HepG2 (cell line): ENCODE measurements at regions not wholly inside any gene's neighbourhood (a gene's known extent, or its start where the extent isn't known, plus 50 kb on each side); places are given as distances from the start of the nearest gene placed in this dataset.

ENCODE experiments used
- ATAC-seq: fragments of 200-7000 bp; cut with Tn5 transposase; 3 replicates; pipeline ENCODE4 v1.9.1; 2020; ENCODE audit warnings: mild to moderate bottlenecking, moderate library complexity
- BruUV-seq: library from RNA; stranded (reverse); fragments of 400-500 nt; replicated peaks from 2 replicates; lab custom pipeline; 2021; lab: Mats Ljungman, UMichigan
- CTCF ChIA-PET: fragments of 300-600 bp; formaldehyde crosslinking; extraction: SDS; loops from one replicate; lab custom pipeline; 2021; ENCODE audit warnings: low total read pairs, inconsistent platforms, low intra/inter-chr PET ratio; lab: Yijun Ruan, JAX
- POLR2A ChIA-PET: fragments of 350-600 bp; sonication (Branson Sonifier 250); formaldehyde crosslinking; loops from one replicate; lab custom pipeline; 2020; ENCODE audit warnings: antibody characterized with exemption, inconsistent platforms; lab: Yijun Ruan, JAX
- DNase-seq: peaks from one replicate; pipeline ENCODE4 v3.0.0-alpha.2; 2015; ENCODE audit warnings: low spot score
- FAIRE-seq: peaks from 3 replicates; lab custom pipeline; 2011; peaks lifted over from hg19 to GRCh38; lab: Jason Lieb, UNC
- H2AFZ ChIP-seq: one replicate; pipeline ENCODE4 v1.6.1; 2011; ENCODE audit warnings: low read length, inconsistent platforms
- H3K27ac ChIP-seq: fragments of 300-600 bp; 3 replicates; pipeline ENCODE4 v1.8.0; 2011; ENCODE audit warnings: mixed run types, mild to moderate bottlenecking, mixed read lengths, low read length, inconsistent platforms; ENCODE audit not compliant: insufficient read depth; ENCODE audit errors: extremely low read length
- H3K27me3 ChIP-seq, 2 experiments: fragments of 200-600 bp in 1 of 2; 2 replicates in 1 of 2; 3 replicates in 1 of 2; pipeline versions ENCODE4 v1.6.0 to v1.8.0; 2011; ENCODE audit warnings: low read length in 2 of 2, mild to moderate bottlenecking in 2 of 2, moderate library complexity in 2 of 2, inconsistent platforms in 1 of 2; ENCODE audit not compliant: insufficient read depth in 2 of 2, control insufficient read depth in 1 of 2
- H3K36me3 ChIP-seq, 2 experiments: fragments of 200-600 bp in 1 of 2; replicated peaks in 1 of 2; 2 replicates in 1 of 2; 3 replicates in 1 of 2; pipeline versions ENCODE4 v1.5.1 to v1.8.0; 2011; ENCODE audit warnings: low read length in 2 of 2, inconsistent platforms in 1 of 2; ENCODE audit not compliant: insufficient read depth in 2 of 2, control insufficient read depth in 1 of 2
- H3K4me1 ChIP-seq: 2 replicates; pipeline ENCODE4 v1.5.1; 2012; ENCODE audit warnings: low read length, inconsistent platforms; ENCODE audit not compliant: insufficient read depth
- H3K4me2 ChIP-seq: 2 replicates; pipeline ENCODE4 v1.6.0; 2011; ENCODE audit warnings: low read depth, low read length, inconsistent platforms
- H3K4me3 ChIP-seq, 3 experiments: fragments of 200-600 bp in 1 of 3; sonication (generic), shearing (Covaris generic) in 1 of 3; replicated peaks in 1 of 3; 2 replicates each; pipeline ENCODE4 v1.5.1; 2011 to 2016; ENCODE audit warnings: low read length in 3 of 3, inconsistent platforms in 2 of 3, low read depth in 2 of 3, mild to moderate bottlenecking in 2 of 3, control low read depth in 1 of 3, mixed read lengths in 1 of 3; ENCODE audit not compliant: insufficient read depth in 1 of 3
- H3K79me2 ChIP-seq: one replicate; pipeline ENCODE4 v1.6.1; 2011; ENCODE audit warnings: low read length, inconsistent platforms; ENCODE audit not compliant: insufficient read depth
- H3K9ac ChIP-seq: 2 replicates; pipeline ENCODE4 v1.6.0; 2011; ENCODE audit warnings: mild to moderate bottlenecking, low read depth, low read length, inconsistent platforms; ENCODE audit not compliant: insufficient read depth
- H3K9me3 ChIP-seq: 2 replicates; pipeline ENCODE4 v1.5.1; 2012; ENCODE audit warnings: mild to moderate bottlenecking, low read length
- H4K20me1 ChIP-seq: 2 replicates; pipeline ENCODE4 v1.6.0; 2011; ENCODE audit warnings: inconsistent platforms, mild to moderate bottlenecking, low read length, moderate library complexity; ENCODE audit not compliant: insufficient read depth
- GZF1 ChIP-seq: sonication (generic); formaldehyde crosslinking; IDR thresholded peaks from 2 replicates; pipeline ENCODE4 v1.5.1; 2020; ENCODE audit warnings: mild to moderate bottlenecking, missing genetic modification reagents
- HNRNPK ChIP-seq: fragments of 200-400 bp; formaldehyde crosslinking; IDR thresholded peaks from 2 replicates; pipeline ENCODE4 v1.6.1; 2018; ENCODE audit warnings: low read length, low read depth, moderate library complexity, mild to moderate bottlenecking; ENCODE audit not compliant: poor library complexity, severe bottlenecking
- NFE2L2 ChIP-seq: fragments of 150-350 bp; IDR thresholded peaks from 2 replicates; pipeline ENCODE4 v1.6.1; 2014; ENCODE audit warnings: low read length
- RBM22 ChIP-seq: fragments of 200-400 bp; formaldehyde crosslinking; optimal IDR thresholded peaks from 2 replicates; pipeline ENCODE3; 2017; ENCODE audit warnings: mild to moderate bottlenecking, low read length, moderate library complexity
- TEF ChIP-seq: sonication (generic); formaldehyde crosslinking; IDR thresholded peaks from 2 replicates; pipeline ENCODE4 v1.5.0; 2020; ENCODE audit warnings: missing genetic modification reagents
- WIZ ChIP-seq: sonication (generic); formaldehyde crosslinking; IDR thresholded peaks from 2 replicates; pipeline ENCODE4 v1.5.1; 2020; ENCODE audit warnings: mild to moderate bottlenecking, missing genetic modification reagents
- ZBTB7B ChIP-seq: sonication (generic); formaldehyde crosslinking; IDR thresholded peaks from 2 replicates; pipeline ENCODE4 v1.4.0; 2020; ENCODE audit warnings: missing genetic modification reagents
- ZFX ChIP-seq: sonication (generic); formaldehyde crosslinking; IDR thresholded peaks from 2 replicates; pipeline ENCODE4 v1.4.0; 2020; ENCODE audit warnings: mild to moderate bottlenecking, low read depth, missing genetic modification reagents, moderate library complexity
- ZMAT3 ChIP-seq: sonication (generic); formaldehyde crosslinking; conservative IDR thresholded peaks from 2 replicates; pipeline ENCODE4 v1.7.0; 2021; ENCODE audit warnings: missing genetic modification reagents
- ZNF337 ChIP-seq: sonication (generic); formaldehyde crosslinking; IDR thresholded peaks from 2 replicates; pipeline ENCODE4 v1.5.1; 2020; ENCODE audit warnings: missing genetic modification reagents, low read depth, mild to moderate bottlenecking, borderline replicate concordance
- ZNF503 ChIP-seq: sonication (generic); formaldehyde crosslinking; IDR thresholded peaks from 2 replicates; pipeline ENCODE4 v1.4.0; 2020; ENCODE audit warnings: missing genetic modification reagents
- WGBS: methylation state at CpG from one replicate; pipeline ENCODE4 v1.1.6; 2017; ENCODE audit warnings: low lambda C conversion rate; 5-methylcytosine and 5-hydroxymethylcytosine counted together
- in situ Hi-C: cut with HindIII; loops from 2 replicates; pipeline ENCODE4 v1.10.0; 2017; ENCODE audit warnings: low pct_unique_long_range_greater_than_20kb; ENCODE audit not compliant: extremely low pct_ligation_motif_present
- intact Hi-C: fragments of 100-400 bp; cut with micrococcal nuclease; formaldehyde crosslinking; loops from one replicate; pipeline ENCODE4 v1.10.0; 2022; ENCODE audit not compliant: unreplicated experiment

DNA sequence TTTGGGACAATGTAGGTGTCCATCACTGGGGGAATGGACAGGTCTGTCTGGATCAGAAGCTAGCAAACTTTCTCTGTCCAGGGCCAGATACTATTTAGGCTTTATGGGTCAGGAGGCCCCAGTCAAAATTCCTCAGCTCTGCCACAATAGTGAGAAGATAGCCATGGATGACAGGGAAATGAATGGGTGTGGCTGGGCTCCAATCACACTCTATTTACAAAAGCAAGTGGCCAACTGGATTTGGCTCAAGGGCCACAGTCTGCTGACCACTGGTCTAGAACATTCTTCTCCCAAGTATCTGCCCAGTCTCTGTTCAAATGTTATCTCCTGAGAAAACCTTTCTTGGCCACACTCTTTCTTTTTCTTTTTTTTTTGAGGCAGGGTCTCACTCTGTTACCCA is 339.9 kb downstream of the SOX9 start:
- H3K27ac ChIP-seq = no peak overlapping the region
- FAIRE-seq = no peak
- DNase-seq = no peak
- TF ChIP-seq GZF1 (CRISPR knock-in tag) = no peak
- TF ChIP-seq NFE2L2 = no peak
- TF ChIP-seq RBM22 = peak; percentile 53
- TF ChIP-seq ZMAT3 = no peak
- TF ChIP-seq ZNF503 (CRISPR knock-in tag) = no peak
- TF ChIP-seq ZNF337 = no peak
- no peak for TF ChIP-seq ZFX (CRISPR knock-in tag)
- no peaks in the 10 kb centered on the region for H3K36me3 ChIP-seq
- H3K9ac ChIP-seq = no peak overlapping the region
- no peaks in the 10 kb centered on the region for H3K9me3 ChIP-seq
- intact Hi-C loops (no loop called here), in situ Hi-C loops (no loop called here)
- no TSS peak for BruUV-seq
- H3K27me3 ChIP-seq = no peaks in the 10 kb centered on the region
- H3K79me2 ChIP-seq = peaks cover 90% of the 10 kb centered on the region
- CTCF ChIA-PET = no interaction called here
- H3K4me2 ChIP-seq = no peak overlapping the region
- POLR2A ChIA-PET = interaction anchor here (1.3 to 1.7 kb wide), 3 partner anchors 16 to 61 kb away, joined by 3 to 5 read pairs (median 4); no protein-coding TSS in a partner anchor
- no peaks in the 10 kb centered on the region for H4K20me1 ChIP-seq
- peaks cover 81% of the 10 kb centered on the region for H3K4me1 ChIP-seq
- no peak overlapping the region for H3K4me3 ChIP-seq
- no peak for ATAC-seq
- no peak overlapping the region for H2AFZ ChIP-seq

GRCh38 chr17:72461757-72462156 is 340.9 kb downstream of the SOX9 start:
- ATAC-seq (no peak), DNase-seq (no peak), FAIRE-seq (no peak)
- peaks cover 81% of the 10 kb centered on the region for H3K4me1 ChIP-seq
- H2AFZ ChIP-seq = no peak overlapping the region
- POLR2A ChIA-PET = interaction anchor here (0.6 to 1.5 kb wide), 2 partner anchors 40 to 62 kb away, joined by 3 to 4 read pairs; no protein-coding TSS in a partner anchor
- no peak overlapping the region for H3K9ac ChIP-seq
- no peaks in the 10 kb centered on the region for H4K20me1 ChIP-seq
- H3K4me2 ChIP-seq = no peak overlapping the region
- WGBS = 94% methylated on average over 5 of the region's 5 CpGs
- no peaks in the 10 kb centered on the region for H3K9me3 ChIP-seq
- H3K27me3 ChIP-seq = no peaks in the 10 kb centered on the region
- in situ Hi-C loops = no loop called here
- H3K36me3 ChIP-seq = no peaks in the 10 kb centered on the region
- BruUV-seq = no TSS peak
- TF ChIP-seq HNRNPK (peak; percentile 80), ZBTB7B (CRISPR knock-in tag) (no peak), TEF (CRISPR knock-in tag) (no peak), RBM22 (peak; percentile 67), WIZ (CRISPR knock-in tag) (no peak)
- H3K27ac ChIP-seq = no peak overlapping the region
- no peak overlapping the region for H3K4me3 ChIP-seq
- peaks cover 92% of the 10 kb centered on the region for H3K79me2 ChIP-seq
- intact Hi-C loops = no loop called here
- CTCF ChIA-PET = no interaction called here
